Activated CD4-positive, alpha-beta T cell treated with anti-CD3 and anti-CD28 coated beads, Interleukin-2, amount 10 ng/mL, durations not matched to agents 24 days and 14 days (primary cell): ENCODE measurements at regions not wholly inside any gene's neighbourhood (a gene's known extent, or its start where the extent isn't known, plus 50 kb on each side); places are given as distances from the start of the nearest gene placed in this dataset.
"Not testable (repeated sequence)": the region's sequence is repeated elsewhere in the genome, so short reads cannot be mapped to it uniquely, and the experiment has no call there.

Source experiments
- DNase-seq: peaks from one replicate; pipeline ENCODE4 v3.0.0; 2022
- H3K27ac Mint-ChIP-seq: one replicate; pipeline ENCODE4 v1.8.0; 2022; ENCODE audit warnings: mild to moderate bottlenecking, mixed read lengths
- H3K27me3 Mint-ChIP-seq: one replicate; pipeline ENCODE4 v1.8.0; 2022; ENCODE audit warnings: mixed read lengths
- H3K36me3 Mint-ChIP-seq: one replicate; pipeline ENCODE4 v1.8.0; 2022; ENCODE audit warnings: low read depth, mild to moderate bottlenecking, mixed read lengths
- H3K4me1 Mint-ChIP-seq: one replicate; pipeline ENCODE4 v1.8.0; 2021; ENCODE audit warnings: mixed read lengths
- H3K4me3 Mint-ChIP-seq: one replicate; pipeline ENCODE4 v1.8.0; 2022; ENCODE audit warnings: mild to moderate bottlenecking, moderate library complexity, mixed read lengths
- H3K9me3 Mint-ChIP-seq: one replicate; pipeline ENCODE4 v1.8.0; 2021; ENCODE audit warnings: mixed read lengths
- intact Hi-C: fragments of 100-400 bp; cut with micrococcal nuclease; formaldehyde crosslinking; loops from one replicate; pipeline ENCODE4 v1.15.1; 2023

DNA sequence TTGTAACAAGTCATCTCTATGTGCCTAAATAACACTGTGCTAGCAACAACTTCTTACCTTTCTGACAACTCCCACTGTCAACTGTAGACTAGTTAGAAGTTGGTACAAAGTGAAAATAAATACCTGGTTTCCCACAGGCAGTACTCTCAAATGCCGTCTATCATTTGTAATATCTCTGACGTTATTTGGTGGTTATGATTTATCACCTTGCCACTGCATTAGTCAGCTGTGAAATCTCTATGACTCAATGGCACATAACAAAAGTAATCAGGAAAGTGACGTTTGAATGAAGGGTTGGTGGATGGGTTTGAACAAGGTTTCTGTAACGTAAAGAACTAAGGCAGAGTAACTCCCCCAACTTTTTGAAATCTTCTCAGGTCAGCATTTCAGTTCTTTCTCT lies 592.3 kb downstream of the MAT2B start:
- Mint-ChIP-seq H3K4me1 (no peaks in the 10 kb centered on the region), H3K27me3 (no peaks in the 10 kb centered on the region), H3K27ac (no peak overlapping the region), H3K36me3 (no peaks in the 10 kb centered on the region), H3K4me3 (no peak overlapping the region), H3K9me3 (no peaks in the 10 kb centered on the region)
- no peak for DNase-seq
- intact Hi-C loops: no loop called here

DNA sequence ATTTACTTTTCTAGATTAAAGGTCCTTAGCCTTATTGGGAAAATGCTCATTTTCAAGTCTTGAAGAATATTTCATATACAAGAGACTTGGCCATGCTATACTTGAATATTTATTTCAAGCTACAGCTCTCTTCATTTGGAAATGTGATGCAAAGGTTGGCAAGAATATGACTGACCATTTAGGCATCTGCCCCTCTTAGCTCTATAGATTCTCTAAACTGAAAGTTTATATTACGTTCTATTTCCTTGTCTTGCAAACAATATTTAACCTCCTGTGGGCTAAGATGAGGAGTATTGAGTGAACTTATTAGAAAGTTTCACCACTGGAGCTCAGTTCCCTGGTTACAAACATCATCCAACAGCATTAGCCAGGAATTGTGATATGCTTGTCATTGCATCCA lies 593.1 kb downstream of the MAT2B start:
- no peaks in the 10 kb centered on the region for H3K9me3 Mint-ChIP-seq
- H3K27me3 Mint-ChIP-seq: no peaks in the 10 kb centered on the region
- H3K36me3 Mint-ChIP-seq: no peaks in the 10 kb centered on the region
- no peaks in the 10 kb centered on the region for H3K4me1 Mint-ChIP-seq
- no peak overlapping the region for H3K4me3 Mint-ChIP-seq
- DNase-seq: no peak
- intact Hi-C loops: no loop called here
- H3K27ac Mint-ChIP-seq: no peak overlapping the region

- Mint-ChIP-seq H3K36me3 (no peaks in the 10 kb centered on the region), H3K9me3 (no peaks in the 10 kb centered on the region), H3K4me1 (no peaks in the 10 kb centered on the region), H3K4me3 (no peak overlapping the region), H3K27me3 (no peaks in the 10 kb centered on the region), H3K27ac (no peak overlapping the region)
- DNase-seq: no peak
- intact Hi-C loops: no loop called here
Observed at GRCh38 chr5:164098979-164099378, 593.6 kb downstream of the MAT2B start.

DNA sequence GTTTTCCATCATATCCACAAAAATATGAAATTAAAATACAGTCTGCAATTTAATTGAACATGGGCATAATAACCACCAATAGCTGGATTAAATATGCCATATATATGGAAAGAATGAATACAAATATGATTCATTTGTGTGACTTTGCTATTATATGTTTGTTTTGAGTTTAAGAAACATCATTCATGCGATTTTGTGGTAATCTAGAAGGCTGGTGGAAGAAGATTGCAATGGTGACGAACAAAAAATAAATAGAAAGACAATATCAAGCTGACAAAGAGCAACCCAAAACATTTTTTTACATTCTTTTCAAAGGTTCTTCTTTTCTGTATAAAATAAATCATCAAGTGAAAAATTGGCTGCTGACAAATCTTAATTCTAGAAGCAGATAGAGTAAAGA lies 610.0 kb downstream of the MAT2B start:
- intact Hi-C loops: no loop called here
- no peaks in the 10 kb centered on the region for H3K4me1 Mint-ChIP-seq
- DNase-seq: no peak
- no peak overlapping the region for H3K27ac Mint-ChIP-seq
- H3K36me3 Mint-ChIP-seq: no peaks in the 10 kb centered on the region
- no peak overlapping the region for H3K4me3 Mint-ChIP-seq
- H3K9me3 Mint-ChIP-seq: peaks cover 4% of the 10 kb centered on the region
- H3K27me3 Mint-ChIP-seq: no peaks in the 10 kb centered on the region

DNA sequence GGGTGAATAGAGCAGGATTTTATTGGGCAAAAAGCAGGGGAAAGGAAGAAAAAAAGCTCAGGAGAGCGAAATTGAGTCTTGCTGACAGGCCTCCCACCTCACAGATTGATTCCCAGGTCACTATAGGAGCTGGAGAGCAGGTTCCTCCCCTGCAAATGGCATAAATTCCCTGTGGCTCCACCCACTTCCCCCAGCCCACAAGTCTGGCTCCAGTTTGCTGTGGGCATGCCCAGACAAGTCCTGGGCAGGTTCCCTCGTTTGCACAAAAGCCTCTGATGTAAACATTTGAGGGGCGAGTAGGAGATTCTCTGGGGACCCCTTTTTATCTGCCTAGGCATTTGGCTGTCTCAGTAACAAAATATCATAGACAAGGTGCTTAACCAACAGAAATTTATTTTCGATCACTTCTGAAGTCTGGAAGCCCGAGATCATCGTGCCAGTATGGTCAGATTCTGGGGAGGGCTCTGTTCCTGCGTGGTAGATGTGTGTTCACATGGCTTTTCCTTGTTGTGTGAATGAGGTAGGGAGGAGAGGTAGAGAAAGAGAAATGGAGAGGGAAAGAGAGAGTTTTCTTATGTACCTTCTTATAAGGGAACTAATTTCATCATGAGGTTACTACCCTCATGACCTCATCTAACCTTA lies 614.5 kb downstream of the MAT2B start:
- intact Hi-C loops: no loop called here
- peak overlapping the region; percentile 22 for H3K27ac Mint-ChIP-seq
- H3K9me3 Mint-ChIP-seq: peaks cover 4% of the 10 kb centered on the region
- H3K4me3 Mint-ChIP-seq: no peak overlapping the region
- no peaks in the 10 kb centered on the region for H3K27me3 Mint-ChIP-seq
- H3K36me3 Mint-ChIP-seq: no peaks in the 10 kb centered on the region
- no peaks in the 10 kb centered on the region for H3K4me1 Mint-ChIP-seq
- DNase-seq: peak; percentile 55

GRCh38 chr5:164127527-164127926 lies 622.1 kb downstream of the MAT2B start:
- no peak for DNase-seq
- H3K4me3 Mint-ChIP-seq: no peak overlapping the region
- no peaks in the 10 kb centered on the region for H3K27me3 Mint-ChIP-seq
- intact Hi-C loops: no loop called here
- H3K9me3 Mint-ChIP-seq: peaks cover 5% of the 10 kb centered on the region
- no peaks in the 10 kb centered on the region for H3K4me1 Mint-ChIP-seq
- no peak overlapping the region for H3K27ac Mint-ChIP-seq
- no peaks in the 10 kb centered on the region for H3K36me3 Mint-ChIP-seq

GRCh38 chr5:164132358-164132757 lies 626.9 kb downstream of the MAT2B start:
- H3K36me3 Mint-ChIP-seq: no peaks in the 10 kb centered on the region
- no peak overlapping the region for H3K4me3 Mint-ChIP-seq
- H3K27me3 Mint-ChIP-seq: no peaks in the 10 kb centered on the region
- H3K4me1 Mint-ChIP-seq: no peaks in the 10 kb centered on the region
- no peak overlapping the region for H3K27ac Mint-ChIP-seq
- intact Hi-C loops: no loop called here
- H3K9me3 Mint-ChIP-seq: peaks cover 5% of the 10 kb centered on the region
- no peak for DNase-seq

DNA sequence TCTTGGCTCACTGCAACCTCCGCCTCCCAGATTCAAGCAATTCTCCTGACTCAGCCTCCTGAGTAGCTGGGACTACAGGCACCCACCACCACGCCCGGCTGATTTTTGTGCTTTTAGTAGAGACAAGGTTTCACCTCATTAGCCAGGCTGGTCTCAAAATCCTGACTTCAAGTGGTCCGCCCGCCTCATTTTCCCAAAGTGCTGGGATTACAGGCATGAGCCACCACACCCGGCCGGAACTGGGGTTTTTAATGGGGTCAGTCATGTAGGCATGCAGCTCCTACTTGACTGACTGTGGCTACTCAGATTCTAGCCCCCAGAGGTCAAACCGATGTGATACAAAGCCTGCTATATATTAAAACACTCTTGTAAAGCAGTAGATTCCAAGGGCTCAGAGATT lies 631.7 kb downstream of the MAT2B start:
- intact Hi-C loops: no loop called here
- H3K36me3 Mint-ChIP-seq: no peaks in the 10 kb centered on the region
- H3K4me1 Mint-ChIP-seq: no peaks in the 10 kb centered on the region
- no peak overlapping the region for H3K4me3 Mint-ChIP-seq
- H3K27ac Mint-ChIP-seq: no peak overlapping the region
- no peak for DNase-seq
- no peaks in the 10 kb centered on the region for H3K9me3 Mint-ChIP-seq
- H3K27me3 Mint-ChIP-seq: no peaks in the 10 kb centered on the region

GRCh38 chr5:164139423-164139822 lies 634.0 kb downstream of the MAT2B start:
- no peak overlapping the region for H3K4me3 Mint-ChIP-seq
- H3K4me1 Mint-ChIP-seq: no peaks in the 10 kb centered on the region
- intact Hi-C loops: no loop called here
- no peak for DNase-seq
- no peaks in the 10 kb centered on the region for H3K27me3 Mint-ChIP-seq
- H3K27ac Mint-ChIP-seq: no peak overlapping the region
- no peaks in the 10 kb centered on the region for H3K36me3 Mint-ChIP-seq
- no peaks in the 10 kb centered on the region for H3K9me3 Mint-ChIP-seq

GRCh38 chr5:164145458-164145857 lies 640.0 kb downstream of the MAT2B start:
- H3K9me3 Mint-ChIP-seq: no peaks in the 10 kb centered on the region
- no peaks in the 10 kb centered on the region for H3K4me1 Mint-ChIP-seq
- H3K36me3 Mint-ChIP-seq: no peaks in the 10 kb centered on the region
- H3K27ac Mint-ChIP-seq: no peak overlapping the region
- no peaks in the 10 kb centered on the region for H3K27me3 Mint-ChIP-seq
- no peak for DNase-seq
- no peak overlapping the region for H3K4me3 Mint-ChIP-seq
- intact Hi-C loops: no loop called here

- H3K4me1 Mint-ChIP-seq: no peaks in the 10 kb centered on the region
- H3K4me3 Mint-ChIP-seq: no peak overlapping the region
- no peaks in the 10 kb centered on the region for H3K27me3 Mint-ChIP-seq
- no peak for DNase-seq
- H3K9me3 Mint-ChIP-seq: no peaks in the 10 kb centered on the region
- intact Hi-C loops: no loop called here
- no peaks in the 10 kb centered on the region for H3K36me3 Mint-ChIP-seq
- no peak overlapping the region for H3K27ac Mint-ChIP-seq
Observed at GRCh38 chr5:164146223-164146622, 640.8 kb downstream of the MAT2B start.

GRCh38 chr5:164148292-164148691 lies 642.9 kb downstream of the MAT2B start:
- H3K4me3 Mint-ChIP-seq: no peak overlapping the region
- intact Hi-C loops: no loop called here
- no peaks in the 10 kb centered on the region for H3K27me3 Mint-ChIP-seq
- no peak for DNase-seq
- H3K4me1 Mint-ChIP-seq: no peaks in the 10 kb centered on the region
- peaks cover 3% of the 10 kb centered on the region for H3K9me3 Mint-ChIP-seq
- H3K27ac Mint-ChIP-seq: no peak overlapping the region
- no peaks in the 10 kb centered on the region for H3K36me3 Mint-ChIP-seq

GRCh38 chr5:164152539-164152938 lies 647.1 kb downstream of the MAT2B start:
- H3K36me3 Mint-ChIP-seq, H3K4me1 Mint-ChIP-seq, H3K4me3 Mint-ChIP-seq, DNase-seq, H3K9me3 Mint-ChIP-seq, H3K27ac Mint-ChIP-seq, intact Hi-C loops, H3K27me3 Mint-ChIP-seq: not testable (repeated sequence)

DNA sequence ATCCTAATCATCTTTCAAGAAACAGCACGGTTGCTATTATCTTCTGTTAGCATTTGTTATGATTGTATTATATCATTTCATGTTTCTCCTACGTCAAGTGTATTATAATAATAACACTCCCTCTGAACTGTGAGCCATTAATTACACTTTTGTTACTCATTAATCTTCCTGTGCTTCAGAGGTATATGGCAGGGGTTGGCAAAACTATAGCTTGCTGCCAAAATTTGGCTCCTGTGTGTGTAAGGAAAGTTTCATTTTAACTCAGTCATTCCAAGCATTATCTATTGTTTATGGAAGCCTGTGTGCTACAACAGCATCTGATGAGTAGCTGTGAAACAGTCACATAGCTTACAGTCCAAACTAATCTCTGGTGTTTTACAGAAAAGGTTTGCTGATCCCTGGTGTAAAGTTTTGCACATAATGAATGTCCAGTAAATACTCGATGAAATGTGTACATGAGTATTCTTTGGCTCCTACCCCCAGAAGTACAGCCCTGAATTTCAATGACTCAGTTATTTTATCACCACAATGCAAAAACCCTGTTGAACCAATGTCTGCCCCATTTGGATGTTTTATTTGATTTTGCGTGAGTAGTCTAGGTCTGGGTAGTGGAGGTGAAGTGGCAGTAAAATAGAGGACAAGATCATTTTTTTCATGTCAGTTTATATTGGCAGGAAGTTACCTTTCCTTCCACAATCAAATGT lies 648.2 kb downstream of the MAT2B start:
- Mint-ChIP-seq H3K9me3 (peaks cover 3% of the 10 kb centered on the region), H3K36me3 (no peaks in the 10 kb centered on the region), H3K4me3 (no peak overlapping the region), H3K27ac (no peak overlapping the region), H3K4me1 (no peaks in the 10 kb centered on the region), H3K27me3 (no peaks in the 10 kb centered on the region)
- intact Hi-C loops: no loop called here
- DNase-seq: no peak

- no peak for DNase-seq
- no peaks in the 10 kb centered on the region for H3K27me3 Mint-ChIP-seq
- H3K27ac Mint-ChIP-seq: no peak overlapping the region
- no peaks in the 10 kb centered on the region for H3K36me3 Mint-ChIP-seq
- H3K4me3 Mint-ChIP-seq: no peak overlapping the region
- intact Hi-C loops: no loop called here
- no peaks in the 10 kb centered on the region for H3K4me1 Mint-ChIP-seq
- no peaks in the 10 kb centered on the region for H3K9me3 Mint-ChIP-seq
Observed at GRCh38 chr5:164170814-164171213, 665.4 kb downstream of the MAT2B start.
